ENCODE measurements at regions not wholly inside any gene's neighbourhood (a gene's known extent, or its start where the extent isn't known, plus 50 kb on each side); places are given as distances from the start of the nearest gene placed in this dataset.
"Not testable (repeated sequence)": the region's sequence is repeated elsewhere in the genome, so short reads cannot be mapped to it uniquely, and the experiment has no call there.

GRCh38 chr10:71084061-71084817 is 128.1 kb upstream of the UNC5B start:
- DNase-seq (ENCODE audit: low spot score), result no peak

DNA sequence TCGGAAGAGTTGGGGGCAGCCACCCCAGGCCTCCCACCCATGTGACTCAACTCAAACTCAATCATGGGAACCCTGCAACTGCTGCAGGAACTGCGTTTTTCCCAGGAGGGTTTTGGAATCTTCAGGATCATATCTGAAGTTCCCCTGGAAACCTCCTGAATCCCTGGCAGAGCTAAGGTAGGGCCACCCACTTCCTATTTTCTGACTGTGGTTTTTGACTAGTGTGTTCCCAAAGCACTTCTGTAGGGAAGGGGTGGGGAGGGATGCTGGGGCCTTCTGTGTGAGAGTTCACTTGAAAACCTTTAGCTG is 127.6 kb upstream of the UNC5B start:
- no peak for DNase-seq (ENCODE audit: low spot score)

GRCh38 chr10:71085689-71086438 is 126.5 kb upstream of the UNC5B start:
- no peak for DNase-seq (ENCODE audit: low spot score)

- no peak for DNase-seq (ENCODE audit: low spot score)
These were observed 125.8 kb upstream of the UNC5B start for GRCh38 chr10:71086439-71087080.

- no peak for DNase-seq (ENCODE audit: low spot score)
These were observed 124.7 kb upstream of the UNC5B start for GRCh38 chr10:71087622-71088021.

DNA sequence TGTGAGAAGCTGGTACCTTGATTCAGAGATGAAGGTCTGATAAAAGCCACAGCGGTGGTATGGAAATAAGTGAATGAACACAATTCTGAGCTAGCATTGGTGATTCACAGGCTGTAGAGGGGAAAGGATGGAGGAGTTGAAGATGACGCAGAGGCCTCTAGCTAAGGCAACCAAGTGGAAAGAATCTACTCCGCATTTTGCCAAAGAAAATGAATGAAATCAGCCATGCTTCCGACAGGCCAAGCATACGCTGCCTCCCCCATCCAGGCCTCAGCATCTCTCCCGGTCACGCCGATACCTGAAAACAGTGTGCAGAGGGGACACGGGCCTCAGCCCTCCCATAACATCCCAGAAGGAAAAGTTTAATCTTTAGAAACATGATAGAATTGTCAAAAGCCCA is 124.3 kb upstream of the UNC5B start:
- no peak for DNase-seq (ENCODE audit: low spot score)

- not testable (repeated sequence) for DNase-seq (ENCODE audit: low spot score)
These were observed 123.8 kb upstream of the UNC5B start for GRCh38 chr10:71088578-71088977.

DNA sequence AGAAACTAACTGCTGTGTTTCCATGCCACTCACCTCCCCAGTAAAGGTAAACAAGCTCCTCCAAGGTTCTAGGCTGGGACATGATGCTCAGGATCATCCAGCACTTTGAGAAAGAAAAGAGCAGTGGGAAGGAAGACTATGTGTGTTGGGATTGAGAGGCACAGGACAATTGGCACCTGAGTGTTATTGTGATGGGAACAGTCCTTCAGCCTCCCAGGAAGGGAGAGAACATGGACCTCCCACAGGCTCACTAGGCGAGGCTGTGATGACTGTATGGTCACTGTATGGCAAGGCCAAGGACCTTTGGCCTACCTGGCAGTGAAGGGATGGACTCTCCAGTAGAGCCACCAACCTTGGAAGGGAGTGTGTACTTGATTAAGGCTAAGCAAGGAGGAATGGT is 123.2 kb upstream of the UNC5B start:
- no peak for DNase-seq (ENCODE audit: low spot score)

GRCh38 chr10:71090330-71090729 is 122.0 kb upstream of the UNC5B start:
- no peak for DNase-seq (ENCODE audit: low spot score)

GRCh38 chr10:71090801-71091200 is 121.6 kb upstream of the UNC5B start:
- DNase-seq (ENCODE audit: low spot score), result no peak

DNA sequence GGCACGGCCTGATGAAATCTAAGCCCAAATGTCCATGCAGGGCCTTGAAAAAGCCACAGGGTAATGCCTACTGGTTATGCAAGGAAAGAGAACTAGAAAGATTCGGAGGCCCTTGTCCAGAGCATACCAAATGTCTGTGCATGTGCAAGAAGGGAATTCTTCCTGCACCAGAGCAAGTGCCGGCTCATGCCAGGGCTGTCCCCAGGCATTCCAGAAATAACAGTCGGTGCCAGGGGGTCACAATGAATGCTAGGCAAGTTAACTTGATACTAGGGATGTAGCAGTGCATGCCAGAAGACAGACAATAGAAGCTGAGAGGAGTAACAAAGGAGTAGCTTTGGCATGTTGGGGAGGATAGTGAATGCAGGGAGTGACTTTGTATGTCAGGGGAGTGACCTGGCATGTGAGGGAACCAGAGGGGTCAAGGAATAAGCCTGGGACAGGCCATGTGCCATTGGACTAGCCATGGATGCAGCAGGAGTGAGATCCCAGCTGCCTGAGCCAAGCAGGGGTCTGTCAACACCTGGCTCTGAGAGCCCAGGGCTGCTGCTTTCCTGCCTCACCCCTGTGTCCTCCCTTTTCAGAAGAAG is 119.5 kb upstream of the UNC5B start:
- no peak for DNase-seq (ENCODE audit: low spot score)

- no peak for DNase-seq (ENCODE audit: low spot score)
These were observed 118.8 kb upstream of the UNC5B start for GRCh38 chr10:71093531-71093930.

DNA sequence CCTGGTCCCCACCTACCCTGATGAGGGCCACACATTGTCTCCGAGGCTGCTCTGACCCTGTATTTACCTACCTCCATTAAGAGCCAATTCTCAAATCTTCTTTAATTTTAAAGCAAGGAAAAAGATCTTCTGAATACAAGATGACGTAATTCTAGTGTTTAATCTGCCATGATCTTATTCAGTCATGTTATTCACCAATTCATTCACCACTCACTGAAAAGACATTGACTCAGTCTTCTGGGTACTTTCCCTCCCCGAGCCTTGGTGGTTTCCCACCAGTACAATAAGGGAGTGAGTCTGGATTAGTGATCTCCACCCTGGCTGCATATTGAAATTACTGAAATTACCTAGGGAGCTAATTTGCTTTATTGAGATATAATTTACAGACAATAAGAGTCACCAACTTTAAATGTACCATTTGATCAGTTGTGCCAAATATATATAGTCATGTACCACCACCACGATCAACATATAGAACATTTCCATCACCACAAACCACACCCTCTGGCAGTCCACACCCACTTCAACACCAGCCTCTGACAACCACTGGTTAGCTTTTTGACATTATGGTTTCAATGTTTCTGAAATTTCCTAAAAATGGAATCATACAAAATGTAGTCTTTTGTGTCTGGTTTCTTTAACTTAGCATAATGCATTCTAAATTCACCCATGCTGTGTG is 117.5 kb upstream of the UNC5B start:
- DNase-seq (ENCODE audit: low spot score), result no peak

- DNase-seq (ENCODE audit: low spot score), result no peak
These were observed 112.5 kb upstream of the UNC5B start for GRCh38 chr10:71099731-71100361.

DNA sequence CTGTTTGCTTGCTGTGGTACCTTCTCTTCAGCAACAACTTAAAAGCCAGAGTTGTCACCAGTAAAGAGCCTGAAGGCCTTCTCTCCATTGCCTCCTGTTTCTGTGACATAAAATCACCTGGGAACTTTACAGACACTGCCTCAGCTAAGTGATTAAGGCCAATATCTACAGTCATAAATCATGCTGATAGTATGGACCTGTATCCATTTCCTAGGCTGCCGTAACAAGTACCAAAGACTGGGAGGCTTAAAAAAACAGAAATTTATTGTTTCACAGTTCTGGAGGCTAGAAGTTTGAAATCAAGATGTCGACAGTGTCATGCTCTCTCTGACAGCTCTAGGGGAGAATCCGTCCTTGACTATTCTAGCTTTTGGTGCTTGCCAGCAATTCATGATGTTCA is 108.4 kb upstream of the UNC5B start:
- DNase-seq (ENCODE audit: low spot score), result no peak

DNA sequence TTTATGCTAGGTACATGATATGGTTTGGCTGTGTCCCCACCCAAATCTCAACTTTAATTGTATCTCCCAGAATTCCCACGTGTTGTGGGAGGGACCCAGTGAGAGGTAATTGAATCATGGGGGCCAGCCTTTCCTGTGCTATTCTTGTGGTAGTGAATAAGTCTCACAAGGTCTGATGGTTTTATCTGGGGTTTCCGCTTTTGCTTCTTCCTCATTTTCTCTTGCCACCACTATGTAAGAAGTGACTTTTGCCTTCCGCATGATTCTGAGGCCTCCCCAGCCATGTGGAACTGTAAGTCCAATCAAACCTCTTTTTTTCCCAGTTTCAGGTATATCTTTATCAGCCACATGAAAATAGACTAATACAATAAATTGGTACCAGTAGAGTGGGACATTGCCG is 106.2 kb upstream of the UNC5B start:
- DNase-seq (ENCODE audit: low spot score), result not testable (repeated sequence)

DNA sequence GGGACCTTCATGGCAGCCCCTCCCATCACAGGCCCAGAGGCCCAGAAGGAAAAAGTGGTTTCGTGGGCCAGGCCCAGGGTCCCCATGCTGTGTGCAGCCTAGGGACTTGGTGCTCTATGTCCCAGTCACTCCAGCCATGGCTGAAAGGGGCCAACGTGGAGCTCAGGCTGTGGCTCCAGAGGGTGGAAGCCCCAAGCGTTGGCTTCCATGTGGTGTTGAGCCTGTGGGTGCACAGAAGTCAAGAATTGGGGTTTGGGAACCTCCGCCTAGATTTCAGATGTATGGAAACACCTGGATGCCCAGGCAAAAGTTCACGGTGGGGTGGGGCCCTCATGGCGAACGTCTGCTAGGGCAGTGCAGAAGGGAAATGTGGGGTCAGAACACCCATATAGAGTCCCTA is 105.3 kb upstream of the UNC5B start:
- DNase-seq (ENCODE audit: low spot score), result not testable (repeated sequence)

- not testable (repeated sequence) for DNase-seq (ENCODE audit: low spot score)
These were observed 104.3 kb upstream of the UNC5B start for GRCh38 chr10:71108042-71108441.

- no peak for DNase-seq (ENCODE audit: low spot score)
These were observed 100.1 kb upstream of the UNC5B start for GRCh38 chr10:71112138-71112785.

- no peak for DNase-seq (ENCODE audit: low spot score)
These were observed 95.9 kb upstream of the UNC5B start for GRCh38 chr10:71116426-71116825.

GRCh38 chr10:71117589-71117988 is 94.8 kb upstream of the UNC5B start:
- not testable (repeated sequence) for DNase-seq (ENCODE audit: low spot score)
